Peyer's patch (tissue), 4 donors: ENCODE measurements at regions not wholly inside any gene's neighbourhood (a gene's known extent, or its start where the extent isn't known, plus 50 kb on each side); places are given as distances from the start of the nearest gene placed in this dataset.

Experiments used
- CTCF ChIP-seq, 6 experiments: fragments of 450-650 bp in 4 of 6; fragments of 200-600 bp in 2 of 6; sonication (generic) in 1 of 6; IDR thresholded peaks; one replicate each; pipeline ENCODE4 v1.5.1; 2017 to 2019; ENCODE audit warnings: antibody characterized with exemption in 6 of 6, mild to moderate bottlenecking in 3 of 6, moderate library complexity in 1 of 6
- POLR2A ChIP-seq, 2 donors: fragments of 450-650 bp; IDR thresholded peaks; one replicate each; pipeline ENCODE4 v1.5.1; 2017; ENCODE audit warnings: antibody characterized with exemption in 2 of 2, mild to moderate bottlenecking in 2 of 2, moderate library complexity in 2 of 2

GRCh38 chr16:87550495-87550961, 51.8 kb upstream of the JPH3 start:
- TF ChIP-seq CTCF (IDR thresholded peaks at IDR 0.05), result peak; percentile 54 to 90 (median 82)
- no peak for TF ChIP-seq POLR2A (IDR thresholded peaks at IDR 0.05)
